HCT116 (cell line): ENCODE measurements at regions not wholly inside any gene's neighbourhood (a gene's known extent, or its start where the extent isn't known, plus 50 kb on each side); places are given as distances from the start of the nearest gene placed in this dataset.

ENCODE experiments used
- ATAC-seq: fragments of 200-7000 bp; cut with Tn5 transposase; 2 replicates; pipeline ENCODE4 v1.9.1; 2020; ENCODE audit warnings: mild to moderate bottlenecking, moderate library complexity
- BruUV-seq: library from RNA; stranded (reverse); fragments of 400-500 nt; replicated peaks from 2 replicates; lab custom pipeline; 2021; lab: Mats Ljungman, UMichigan
- CTCF ChIA-PET: fragments of 300-600 bp; sonication (Branson Sonifier 250); formaldehyde crosslinking; loops from one replicate; lab custom pipeline; 2021; ENCODE audit warnings: antibody characterized with exemption; lab: Charles Lee
- POLR2A ChIA-PET: fragments of 300-600, 350-600 bp; sonication (Branson Sonifier 250); formaldehyde crosslinking; loops from one replicate; lab custom pipeline; 2021; ENCODE audit warnings: antibody characterized with exemption; lab: Charles Lee
- RAD21 ChIA-PET, 2 experiments: fragments of 300-600 bp; sonication (Branson Sonifier 250); formaldehyde crosslinking; loops; one replicate each; lab custom pipeline; 2023; ENCODE audit warnings: low total read pairs in 2 of 2; ENCODE audit not compliant: uncharacterized antibody in 2 of 2, unreplicated experiment in 2 of 2, low non-redundant PET in 1 of 2; lab: Charles Lee
- DNase-seq: peaks from one replicate; pipeline ENCODE4 v3.0.0-alpha.2; 2010; ENCODE audit warnings: low read depth, low spot score
- H2AFZ ChIP-seq: fragments of 200-600 bp; shearing (Covaris generic), sonication (generic); 2 replicates; pipeline ENCODE4 v1.6.1; 2017; ENCODE audit warnings: low read depth, mixed run types, mixed read lengths, antibody characterized with exemption, low read length; ENCODE audit not compliant: poor library complexity, severe bottlenecking
- H3K27ac ChIP-seq: 2 replicates; pipeline ENCODE4 v1.5.1; 2012; ENCODE audit warnings: low read depth, low read length
- H3K27me3 ChIP-seq: fragments of 200-600 bp; sonication (generic); 2 replicates; pipeline ENCODE4 v1.6.1; 2016; ENCODE audit warnings: mixed run types, low read length, mixed read lengths; ENCODE audit not compliant: insufficient read depth
- H3K36me3 ChIP-seq, 2 experiments: fragments of 200-500 bp in 1 of 2; fragments of 200-600 bp in 1 of 2; sonication (Bioruptor generic) in 1 of 2; sonication (generic) in 1 of 2; 2 replicates each; pipeline versions ENCODE4 v1.5.1 to v1.6.1; 2014 to 2016; ENCODE audit warnings: low read length in 2 of 2, inconsistent platforms in 1 of 2, mixed read lengths in 1 of 2, mixed run types in 1 of 2; ENCODE audit not compliant: insufficient read depth in 2 of 2, control insufficient read depth in 1 of 2
- H3K4me1 ChIP-seq, 2 experiments: fragments of 200-600 bp in 1 of 2; sonication (generic) in 1 of 2; 2 replicates each; pipeline versions ENCODE4 v1.5.1 to v1.6.1; 2012 to 2017; ENCODE audit warnings: low read length in 2 of 2, inconsistent platforms in 1 of 2, mild to moderate bottlenecking in 1 of 2, mixed read lengths in 1 of 2, mixed run types in 1 of 2, moderate library complexity in 1 of 2; ENCODE audit not compliant: insufficient read depth in 2 of 2, control insufficient read depth in 1 of 2
- H3K4me2 ChIP-seq: fragments of 200-600 bp; sonication (generic); 2 replicates; pipeline ENCODE4 v1.6.1; 2017; ENCODE audit warnings: mixed run types, low read length, mixed read lengths
- H3K4me3 ChIP-seq, 2 experiments: fragments of 200-600 bp in 1 of 2; sonication (generic) in 1 of 2; replicated peaks in 1 of 2; 2 replicates each; pipeline ENCODE4 v1.5.1; 2011 to 2016; ENCODE audit warnings: low read length in 2 of 2, control low read depth in 1 of 2, low read depth in 1 of 2, mild to moderate bottlenecking in 1 of 2, mixed read lengths in 1 of 2, mixed run types in 1 of 2
- H3K79me2 ChIP-seq: fragments of 200-600 bp; sonication (generic); 2 replicates; pipeline ENCODE4 v1.6.1; 2017; ENCODE audit warnings: mild to moderate bottlenecking, mixed run types, low read length, moderate library complexity, mixed read lengths; ENCODE audit not compliant: insufficient read depth
- H3K9ac ChIP-seq: fragments of 200-600 bp; sonication (generic); 2 replicates; pipeline ENCODE4 v1.6.1; 2016; ENCODE audit warnings: low read length, mixed read lengths
- H3K9me2 ChIP-seq: fragments of 200-600 bp; sonication (generic), shearing (Covaris generic); 2 replicates; pipeline ENCODE4 v1.6.1; 2017; ENCODE audit warnings: mixed run types, mild to moderate bottlenecking, moderate library complexity; ENCODE audit not compliant: insufficient read depth
- H3K9me3 ChIP-seq, 2 experiments: fragments of 200-500 bp in 1 of 2; fragments of 200-600 bp in 1 of 2; sonication (Bioruptor generic) in 1 of 2; sonication (generic) in 1 of 2; 2 replicates each; pipeline ENCODE4 v1.6.1; 2014 to 2017; ENCODE audit warnings: low read length in 2 of 2, mixed read lengths in 2 of 2, inconsistent platforms in 1 of 2, low read depth in 1 of 2, mild to moderate bottlenecking in 1 of 2, mixed run types in 1 of 2, moderate library complexity in 1 of 2; ENCODE audit not compliant: control insufficient read depth in 1 of 2, insufficient read depth in 1 of 2
- H4K20me1 ChIP-seq: fragments of 200-600 bp; sonication (generic), shearing (Covaris generic); 2 replicates; pipeline ENCODE4 v1.6.1; 2017; ENCODE audit warnings: mixed run types, mild to moderate bottlenecking, moderate library complexity; ENCODE audit not compliant: insufficient read depth
- EZH2 ChIP-seq: fragments of 200-600 bp; sonication (generic); IDR thresholded peaks from 2 replicates; pipeline ENCODE4 v1.6.1; 2017; ENCODE audit warnings: antibody characterized with exemption, mixed run types
- MAX ChIP-seq: IDR thresholded peaks from 2 replicates; pipeline ENCODE4 v1.6.1; 2012
- POLR2A ChIP-seq: IDR thresholded peaks from 2 replicates; pipeline ENCODE4 v1.7.0; 2011; ENCODE audit warnings: borderline replicate concordance; ENCODE audit not compliant: insufficient read depth, insufficient read length; ENCODE audit errors: extremely low read depth
- REST ChIP-seq: IDR thresholded peaks from 2 replicates; pipeline ENCODE4 v1.6.1; 2012; ENCODE audit warnings: low read depth
- SP1 ChIP-seq: IDR thresholded peaks from 2 replicates; pipeline ENCODE4 v1.6.1; 2012; ENCODE audit warnings: low read depth
- TCF7L2 ChIP-seq: IDR thresholded peaks from 2 replicates; pipeline ENCODE4 v1.7.0; 2011; ENCODE audit warnings: borderline replicate concordance, inconsistent platforms; ENCODE audit not compliant: insufficient read depth, insufficient read length; ENCODE audit errors: extremely low read depth
- YY1 ChIP-seq: IDR thresholded peaks from 2 replicates; pipeline ENCODE4 v1.6.1; 2011; ENCODE audit warnings: low read length, low read depth, moderate library complexity, mild to moderate bottlenecking; ENCODE audit not compliant: insufficient replicate concordance; ENCODE audit errors: extremely low read depth
- ZFX ChIP-seq: fragments of 450-650 bp; IDR thresholded peaks from 2 replicates; pipeline ENCODE4 v1.6.1; 2017
- ZNF274 ChIP-seq: fragments of 200-500 bp; sonication (Bioruptor generic); IDR thresholded peaks from 2 replicates; pipeline ENCODE4 v1.6.1; 2014; ENCODE audit warnings: mild to moderate bottlenecking, low read depth, low read length, inconsistent platforms
- intact Hi-C: fragments of 100-400 bp; cut with micrococcal nuclease; formaldehyde crosslinking; loops from 2 replicates; pipeline ENCODE4 v1.10.0; 2022

- no peaks in the 10 kb centered on the region for H3K36me3 ChIP-seq
- intact Hi-C loops, result no loop called here
- ChIA-PET CTCF (interaction anchor here (1.1 to 1.4 kb wide), 2 partner anchors 11 to 26 kb away, joined by 3 to 5 read pairs; no protein-coding TSS in a partner anchor), POLR2A (interaction anchor here (1.6 to 3.0 kb wide), 2 partner anchors 22 to 80 kb away, joined by 8 to 9 read pairs; partner anchors contain the start of gene ARRDC3), RAD21 (no interaction called here)
- H3K4me2 ChIP-seq, result no peak overlapping the region
- H4K20me1 ChIP-seq, result no peaks in the 10 kb centered on the region
- H3K79me2 ChIP-seq, result no peaks in the 10 kb centered on the region
- no TSS peak for BruUV-seq
- H3K27ac ChIP-seq, result no peak overlapping the region
- H3K4me1 ChIP-seq, result peaks cover 0 to 27% of the 10 kb centered on the region in 2 experiments; a peak in 2 of 4 replicates
- ATAC-seq, result no peak
- H3K9me3 ChIP-seq, result no peaks in the 10 kb centered on the region
- no peaks in the 10 kb centered on the region for H3K9me2 ChIP-seq
- no peaks in the 10 kb centered on the region for H3K27me3 ChIP-seq
- no peak overlapping the region for H3K4me3 ChIP-seq
- H3K9ac ChIP-seq, result no peak overlapping the region
- DNase-seq, result no peak
- no peak overlapping the region for H2AFZ ChIP-seq
- no peak for TF ChIP-seq REST
- TF ChIP-seq ZFX, result no peak
- no peak for TF ChIP-seq MAX
- TF ChIP-seq EZH2, result no peak
- no peak for TF ChIP-seq POLR2A
- TF ChIP-seq TCF7L2, result no peak
- no peak for TF ChIP-seq YY1
- no peak for TF ChIP-seq SP1
- no peak for TF ChIP-seq ZNF274
Measured at GRCh38 chr5:91302958-91303357, 80.2 kb downstream of the ARRDC3 start.
